ENCODE measurements at regions not wholly inside any gene's neighbourhood (a gene's known extent, or its start where the extent isn't known, plus 50 kb on each side); places are given as distances from the start of the nearest gene placed in this dataset.

DNA sequence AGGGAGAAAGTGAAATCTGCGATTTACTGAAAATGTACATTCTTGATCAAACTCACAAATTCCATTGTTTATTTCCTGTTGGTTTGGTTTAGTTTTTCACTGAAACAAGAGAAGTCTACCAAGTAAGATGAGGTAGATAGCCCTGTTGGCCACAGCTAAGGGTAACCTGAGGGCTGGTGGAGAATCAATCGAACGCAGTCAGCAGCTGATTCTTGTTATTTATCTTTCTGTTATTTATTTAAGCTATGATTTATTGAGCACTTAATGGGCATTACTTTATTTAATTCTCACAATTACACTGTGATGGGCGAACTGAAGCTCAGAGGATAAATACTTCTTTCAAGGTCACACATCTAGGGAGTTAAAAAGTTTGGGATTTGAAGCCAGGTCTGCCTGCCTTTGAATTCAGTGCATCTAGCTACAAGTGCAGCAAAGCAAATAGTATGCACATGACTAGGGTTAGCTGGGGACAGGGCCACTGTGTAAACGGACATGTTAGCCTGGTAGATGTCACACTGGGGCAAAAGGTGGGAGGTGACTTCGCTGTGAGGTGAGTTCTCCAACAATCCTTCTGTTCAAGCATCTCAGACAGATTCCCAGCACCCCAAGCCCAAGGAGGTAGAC is 106.5 kb upstream of the GADD45A start (continued):
- TF ChIP-seq SP1 (IDR thresholded peaks at IDR 0.05; ENCODE audit: low read depth, low read length) (no peak), YY1 (IDR thresholded peaks at IDR 0.05; ENCODE audit: low read depth, low read length) (no peak)

Data from H1 (cell line).